Upper lobe of left lung (tissue), 4 donors: ENCODE measurements at regions not wholly inside any gene's neighbourhood (a gene's known extent, or its start where the extent isn't known, plus 50 kb on each side); places are given as distances from the start of the nearest gene placed in this dataset.

Experiments
- EP300 ChIP-seq, 4 donors: sonication (generic); formaldehyde crosslinking; IDR thresholded peaks; one replicate each; pipeline ENCODE4 v1.5.1; 2017; ENCODE audit warnings: antibody characterized with exemption in 4 of 4, control low read depth in 2 of 4
- POLR2A ChIP-seq, 4 donors: fragments of 450-650 bp; IDR thresholded peaks; one replicate each; pipeline ENCODE4 v1.5.1; 2016 to 2017; ENCODE audit warnings: antibody characterized with exemption in 4 of 4, mild to moderate bottlenecking in 2 of 4
- POLR2AphosphoS5 ChIP-seq, 2 donors: sonication (generic); formaldehyde crosslinking; IDR thresholded peaks; one replicate each; pipeline ENCODE4 v1.5.1; 2017; ENCODE audit warnings: antibody characterized with exemption in 2 of 2
- TF ChIP-seq, protein P1 (sequence below), 6 experiments: fragments of 450-650 bp in 4 of 6; fragments of 200-600 bp in 2 of 6; sonication (generic) in 2 of 6; IDR thresholded peaks; one replicate each; pipeline ENCODE4 v1.5.1; 2016 to 2019; ENCODE audit warnings: antibody characterized with exemption in 6 of 6

DNA sequence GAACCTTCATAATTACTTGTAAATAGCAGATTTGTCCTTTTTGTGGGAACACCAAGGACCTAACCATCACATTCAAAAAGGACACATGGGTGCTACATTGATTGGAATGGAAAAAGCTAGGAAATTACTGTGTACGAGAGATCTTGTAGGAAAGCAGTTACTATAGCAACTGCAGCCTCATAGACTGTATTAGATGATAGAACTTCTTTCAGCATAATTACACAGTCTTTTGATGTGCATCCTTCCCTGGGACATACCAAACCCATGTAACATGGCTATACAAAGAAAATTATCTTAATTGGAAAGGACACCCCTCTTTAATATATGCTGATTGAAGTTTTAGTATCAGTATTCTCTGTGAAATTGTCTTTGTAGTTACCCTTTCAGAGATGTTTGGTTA lies 130.7 kb upstream of the CTSO start:
- TF ChIP-seq POLR2AphosphoS5 (IDR thresholded peaks at IDR 0.05) (no peak), POLR2A (IDR thresholded peaks at IDR 0.05) (no peak), EP300 (IDR thresholded peaks at IDR 0.05) (no peak)
- TF ChIP-seq, protein P1, sequence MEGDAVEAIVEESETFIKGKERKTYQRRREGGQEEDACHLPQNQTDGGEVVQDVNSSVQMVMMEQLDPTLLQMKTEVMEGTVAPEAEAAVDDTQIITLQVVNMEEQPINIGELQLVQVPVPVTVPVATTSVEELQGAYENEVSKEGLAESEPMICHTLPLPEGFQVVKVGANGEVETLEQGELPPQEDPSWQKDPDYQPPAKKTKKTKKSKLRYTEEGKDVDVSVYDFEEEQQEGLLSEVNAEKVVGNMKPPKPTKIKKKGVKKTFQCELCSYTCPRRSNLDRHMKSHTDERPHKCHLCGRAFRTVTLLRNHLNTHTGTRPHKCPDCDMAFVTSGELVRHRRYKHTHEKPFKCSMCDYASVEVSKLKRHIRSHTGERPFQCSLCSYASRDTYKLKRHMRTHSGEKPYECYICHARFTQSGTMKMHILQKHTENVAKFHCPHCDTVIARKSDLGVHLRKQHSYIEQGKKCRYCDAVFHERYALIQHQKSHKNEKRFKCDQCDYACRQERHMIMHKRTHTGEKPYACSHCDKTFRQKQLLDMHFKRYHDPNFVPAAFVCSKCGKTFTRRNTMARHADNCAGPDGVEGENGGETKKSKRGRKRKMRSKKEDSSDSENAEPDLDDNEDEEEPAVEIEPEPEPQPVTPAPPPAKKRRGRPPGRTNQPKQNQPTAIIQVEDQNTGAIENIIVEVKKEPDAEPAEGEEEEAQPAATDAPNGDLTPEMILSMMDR (IDR thresholded peaks at IDR 0.05), result no peak
